H9 (cell line): ENCODE measurements at regions not wholly inside any gene's neighbourhood (a gene's known extent, or its start where the extent isn't known, plus 50 kb on each side); places are given as distances from the start of the nearest gene placed in this dataset.

Experiments
- DNase-seq: peaks from one replicate; pipeline ENCODE4 v3.0.0-alpha.2; 2017
- H2AFZ ChIP-seq: one replicate; pipeline ENCODE4 v1.6.1; 2013; ENCODE audit warnings: mild to moderate bottlenecking, low read length, control low read depth, moderate library complexity
- H2AK5ac ChIP-seq: 2 replicates; pipeline ENCODE4 v1.6.1; 2013; ENCODE audit warnings: low read length, control low read depth, mixed read lengths; ENCODE audit not compliant: insufficient read length
- H2BK120ac ChIP-seq: one replicate; pipeline ENCODE4 v1.6.1; 2013; ENCODE audit warnings: low read depth, mild to moderate bottlenecking, low read length, control low read depth, inconsistent platforms; ENCODE audit not compliant: poor library complexity, severe bottlenecking
- H2BK12ac ChIP-seq: 2 replicates; pipeline ENCODE4 v1.6.1; 2013; ENCODE audit warnings: low read length, control low read depth, mixed read lengths, low read depth; ENCODE audit not compliant: insufficient read length
- H2BK15ac ChIP-seq: 2 replicates; pipeline ENCODE4 v1.6.1; 2013; ENCODE audit warnings: low read depth, low read length, control low read depth
- H2BK20ac ChIP-seq: one replicate; pipeline ENCODE4 v1.6.1; 2013; ENCODE audit warnings: low read depth, mild to moderate bottlenecking, low read length, control low read depth, inconsistent platforms; ENCODE audit not compliant: poor library complexity, severe bottlenecking
- H2BK5ac ChIP-seq: 2 replicates; pipeline ENCODE4 v1.6.1; 2013; ENCODE audit warnings: low read length, control low read depth, mixed read lengths; ENCODE audit not compliant: insufficient read length
- H3K14ac ChIP-seq: 2 replicates; pipeline ENCODE4 v1.6.1; 2013; ENCODE audit warnings: low read length, control low read depth; ENCODE audit not compliant: insufficient read depth
- H3K18ac ChIP-seq: 2 replicates; pipeline ENCODE4 v1.6.1; 2013; ENCODE audit warnings: low read depth, mild to moderate bottlenecking, mixed read lengths, low read length, control low read depth; ENCODE audit not compliant: insufficient read length
- H3K23ac ChIP-seq: 2 replicates; pipeline ENCODE4 v1.6.1; 2013; ENCODE audit warnings: low read length, control low read depth, mixed read lengths, low read depth; ENCODE audit not compliant: insufficient read length
- H3K23me2 ChIP-seq: 2 replicates; pipeline ENCODE4 v1.6.1; 2013; ENCODE audit warnings: low read depth, mild to moderate bottlenecking, mixed read lengths, low read length, control low read depth; ENCODE audit not compliant: insufficient read length, poor library complexity, severe bottlenecking
- H3K27ac ChIP-seq: 2 replicates; pipeline ENCODE4 v1.5.1; 2013; ENCODE audit warnings: low read length, control low read depth, mixed read lengths, low read depth; ENCODE audit not compliant: insufficient read length
- H3K27me3 ChIP-seq: 2 replicates; pipeline ENCODE4 v1.6.1; 2013; ENCODE audit warnings: low read length, control low read depth, inconsistent platforms; ENCODE audit not compliant: insufficient read depth
- H3K4ac ChIP-seq: 2 replicates; pipeline ENCODE4 v1.6.1; 2013; ENCODE audit warnings: low read depth, mild to moderate bottlenecking, control low read depth, inconsistent platforms, low read length, moderate library complexity
- H3K4me1 ChIP-seq: 2 replicates; pipeline ENCODE4 v1.6.1; 2013; ENCODE audit warnings: low read length, control low read depth, inconsistent platforms; ENCODE audit not compliant: insufficient read depth
- H3K4me2 ChIP-seq: 2 replicates; pipeline ENCODE4 v1.6.1; 2013; ENCODE audit warnings: low read length, control low read depth, mixed read lengths; ENCODE audit not compliant: insufficient read length, insufficient read depth
- H3K56ac ChIP-seq: 2 replicates; pipeline ENCODE4 v1.6.1; 2013; ENCODE audit warnings: low read depth, mild to moderate bottlenecking, mixed read lengths, low read length, control low read depth; ENCODE audit not compliant: insufficient read length
- H3K79me1 ChIP-seq: 2 replicates; pipeline ENCODE4 v1.6.1; 2013; ENCODE audit warnings: low read depth, mild to moderate bottlenecking, moderate library complexity, low read length, control low read depth, inconsistent platforms; ENCODE audit not compliant: insufficient read depth, poor library complexity, severe bottlenecking
- H3K79me2 ChIP-seq: 2 replicates; pipeline ENCODE4 v1.6.1; 2013; ENCODE audit warnings: low read length, control low read depth, inconsistent platforms; ENCODE audit not compliant: insufficient read depth
- H3K9ac ChIP-seq: 2 replicates; pipeline ENCODE4 v1.6.1; 2013; ENCODE audit warnings: low read length, control low read depth, mixed read lengths; ENCODE audit not compliant: insufficient read length; ENCODE audit errors: extremely low read depth
- H3K9me3 ChIP-seq: one replicate; pipeline ENCODE4 v1.6.1; 2013; ENCODE audit warnings: low read depth, low read length, inconsistent platforms; ENCODE audit not compliant: control insufficient read depth
- H3T11ph ChIP-seq: one replicate; pipeline ENCODE4 v1.6.1; 2013; ENCODE audit warnings: mild to moderate bottlenecking, low read length, control low read depth, inconsistent platforms
- H4K20me1 ChIP-seq: one replicate; pipeline ENCODE4 v1.6.1; 2013; ENCODE audit not compliant: control insufficient read depth, insufficient read length, insufficient read depth
- H4K5ac ChIP-seq: 2 replicates; pipeline ENCODE4 v1.6.1; 2013; ENCODE audit warnings: low read depth, mild to moderate bottlenecking, mixed read lengths, low read length, control low read depth; ENCODE audit not compliant: insufficient read length
- H4K8ac ChIP-seq: replicated peaks from 2 replicates; pipeline ENCODE4 v1.6.1; 2013; ENCODE audit warnings: low read length, control low read depth, mixed read lengths, low read depth; ENCODE audit not compliant: insufficient read length
- H4K91ac ChIP-seq: 2 replicates; pipeline ENCODE4 v1.6.1; 2013; ENCODE audit warnings: low read depth, mild to moderate bottlenecking, moderate library complexity, mixed read lengths, low read length, control low read depth; ENCODE audit not compliant: insufficient read length
- H3K27ac Mint-ChIP-seq, 3 experiments: 2 replicates in 2 of 3; 3 replicates in 1 of 3; pipeline ENCODE4 v1.8.0; 2020 to 2021; ENCODE audit warnings: mixed read lengths in 3 of 3, mild to moderate bottlenecking in 1 of 3, moderate library complexity in 1 of 3
- H3K27me3 Mint-ChIP-seq: 2 replicates; pipeline ENCODE4 v1.8.0; 2021; ENCODE audit warnings: low read depth, mild to moderate bottlenecking, moderate library complexity, mixed read lengths
- H3K36me3 Mint-ChIP-seq, 3 experiments: 2 replicates in 2 of 3; 3 replicates in 1 of 3; pipeline ENCODE4 v1.8.0; 2020 to 2021; ENCODE audit warnings: low read depth in 3 of 3, mixed read lengths in 3 of 3; ENCODE audit not compliant: insufficient read depth in 1 of 3
- H3K4me1 Mint-ChIP-seq, 2 experiments: 2 replicates each; pipeline ENCODE4 v1.8.0; 2020; ENCODE audit warnings: mixed read lengths in 2 of 2
- H3K4me3 Mint-ChIP-seq, 2 experiments: 2 replicates in 1 of 2; 3 replicates in 1 of 2; pipeline ENCODE4 v1.8.0; 2020 to 2021; ENCODE audit warnings: mild to moderate bottlenecking in 2 of 2, mixed read lengths in 2 of 2, moderate library complexity in 1 of 2
- H3K9me3 Mint-ChIP-seq, 2 experiments: 2 replicates in 1 of 2; 3 replicates in 1 of 2; pipeline ENCODE4 v1.8.0; 2020; ENCODE audit warnings: mild to moderate bottlenecking in 2 of 2, mixed read lengths in 2 of 2, moderate library complexity in 1 of 2
- CTCF ChIP-seq: fragments of 200-600 bp; sonication (generic); conservative IDR thresholded peaks from 3 replicates; pipeline ENCODE4 v1.8.0; 2021; ENCODE audit warnings: antibody characterized with exemption, mild to moderate bottlenecking
- WGBS: extraction: QIAGEN DNeasy Blood & Tissue Kit; methylation state at CpG from one replicate; pipeline ENCODE4 v1.1.7; 2013; ENCODE audit warnings: missing lambda C conversion rate, low lambda C conversion rate, mixed read lengths; ENCODE audit not compliant: insufficient read length; ENCODE audit errors: extremely low coverage; 5-methylcytosine and 5-hydroxymethylcytosine counted together

- Histone ChIP-seq H2BK15ac (no peak overlapping the region), H3K79me2 (no peaks in the 10 kb centered on the region), H2BK20ac (no peak overlapping the region), H2BK12ac (no peak overlapping the region), H2BK120ac (no peak overlapping the region), H2AFZ (no peak overlapping the region), H3K9ac (no peak overlapping the region), H2BK5ac (no peak overlapping the region), H3K14ac (no peak overlapping the region), H4K8ac (no peak overlapping the region), H3K23me2 (no peaks in the 10 kb centered on the region), H3K4ac (no peak overlapping the region), H3K23ac (no peak overlapping the region), H3K4me2 (no peak overlapping the region), H3K4me1 (no peaks in the 10 kb centered on the region), H3K79me1 (no peaks in the 10 kb centered on the region), H3K27ac (no peak overlapping the region), H3K9me3 (no peaks in the 10 kb centered on the region), H3K27me3 (no peaks in the 10 kb centered on the region), H4K5ac (no peak overlapping the region), H3K18ac (no peak overlapping the region), H4K20me1 (no peaks in the 10 kb centered on the region), H2AK5ac (no peak overlapping the region), H3T11ph (no peak overlapping the region), H3K56ac (no peak overlapping the region), H4K91ac (no peak overlapping the region)
- no peaks in the 10 kb centered on the region for H3K27me3 Mint-ChIP-seq
- H3K4me1 Mint-ChIP-seq, result peaks cover 0 to 4% of the 10 kb centered on the region in 2 experiments; a peak in 2 of 4 replicates
- no CpG with 5 or more reads among the region's 29 CpGs for WGBS
- H3K4me3 Mint-ChIP-seq, result no peak overlapping the region
- peaks cover 0 to 8% (median 4%) of the 10 kb centered on the region in 3 experiments; a peak in 5 of 7 replicates for H3K36me3 Mint-ChIP-seq
- DNase-seq, result no peak
- H3K27ac Mint-ChIP-seq, result no peak overlapping the region
- peaks cover 5 to 8% of the 10 kb centered on the region in 2 experiments; a peak in 4 of 5 replicates for H3K9me3 Mint-ChIP-seq
- TF ChIP-seq CTCF, result no peak
Observed at GRCh38 chr6:168995526-168996355, 257.9 kb downstream of the THBS2 start.
